Kasumi-1 (cell line): ENCODE measurements at regions not wholly inside any gene's neighbourhood (a gene's known extent, or its start where the extent isn't known, plus 50 kb on each side); places are given as distances from the start of the nearest gene placed in this dataset.

Experiments used
- DNase-seq, 2 experiments: peaks; one replicate each; lab custom pipeline; 2025; lab: John Stamatoyannopoulos, UW

DNA sequence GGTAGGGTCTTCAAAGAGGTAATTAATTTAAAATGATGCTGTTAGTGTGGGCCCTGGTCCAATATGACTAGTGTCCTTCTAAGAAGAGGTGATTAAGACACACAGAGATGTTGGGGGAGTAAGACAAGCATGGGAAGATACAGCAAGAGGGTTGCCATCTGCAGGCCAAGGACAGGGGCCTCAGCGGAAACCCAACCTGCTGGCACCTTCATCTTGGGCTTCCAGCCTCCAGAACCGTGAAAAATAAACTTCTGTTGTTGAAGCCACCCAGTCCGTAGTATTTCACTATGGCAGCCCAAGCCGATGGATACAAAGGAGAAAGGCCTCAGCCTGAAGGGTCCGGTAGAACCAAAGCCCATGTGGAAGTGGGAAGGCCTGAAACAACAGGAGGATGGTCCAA, 161.7 kb upstream of the UBE2E1 start:
- DNase-seq, result no peak

DNA sequence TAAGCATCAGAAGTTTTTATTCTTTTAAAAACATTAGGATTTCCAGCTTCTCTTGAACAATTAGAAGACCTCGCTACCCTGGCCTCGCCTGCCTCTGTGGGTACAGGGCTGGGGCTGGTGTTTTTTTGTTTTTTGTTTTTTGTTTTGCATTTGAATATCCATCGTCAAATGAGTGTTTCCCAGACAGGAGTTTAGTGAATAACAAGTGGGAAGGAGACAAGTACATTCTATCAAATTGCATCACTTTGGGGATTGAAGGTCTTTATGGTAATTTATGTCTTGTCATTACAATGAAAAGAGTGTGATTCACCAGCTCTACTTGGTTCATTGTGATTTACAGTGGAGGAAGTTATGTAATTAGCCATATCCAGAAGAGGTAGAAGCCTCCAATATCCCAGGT, 161.1 kb upstream of the UBE2E1 start:
- DNase-seq, result no peak

DNA sequence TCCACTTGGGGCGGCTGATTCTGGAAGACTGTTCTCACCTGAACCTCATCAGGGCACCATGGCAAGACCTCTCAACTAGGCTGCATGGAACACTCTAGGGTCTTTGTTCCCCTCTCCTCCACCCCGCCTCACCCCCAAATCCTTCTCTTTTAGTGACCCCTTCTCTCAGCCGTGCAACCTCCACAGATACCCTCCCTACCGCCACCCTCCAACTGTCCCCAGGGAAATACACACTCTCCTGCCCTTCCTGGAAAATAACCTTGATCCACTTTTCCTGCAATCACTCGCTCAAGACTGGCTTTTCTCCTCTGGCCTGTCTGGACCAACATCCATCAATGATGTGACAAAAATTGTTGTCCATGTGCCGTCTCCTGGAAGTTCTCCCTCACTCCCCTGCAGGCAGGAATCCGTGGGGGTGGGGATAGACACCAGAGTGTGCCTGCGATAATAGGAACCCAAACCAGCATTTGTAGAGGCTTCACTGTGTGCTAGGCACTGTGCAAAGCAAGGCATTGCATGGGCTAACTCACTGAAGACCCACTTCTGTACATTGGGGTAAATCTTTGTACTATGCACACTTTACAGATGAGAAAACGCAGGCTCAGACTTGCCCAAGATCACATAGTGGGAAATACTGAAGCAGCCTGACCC, 160.1 kb upstream of the UBE2E1 start:
- no peak for DNase-seq

DNA sequence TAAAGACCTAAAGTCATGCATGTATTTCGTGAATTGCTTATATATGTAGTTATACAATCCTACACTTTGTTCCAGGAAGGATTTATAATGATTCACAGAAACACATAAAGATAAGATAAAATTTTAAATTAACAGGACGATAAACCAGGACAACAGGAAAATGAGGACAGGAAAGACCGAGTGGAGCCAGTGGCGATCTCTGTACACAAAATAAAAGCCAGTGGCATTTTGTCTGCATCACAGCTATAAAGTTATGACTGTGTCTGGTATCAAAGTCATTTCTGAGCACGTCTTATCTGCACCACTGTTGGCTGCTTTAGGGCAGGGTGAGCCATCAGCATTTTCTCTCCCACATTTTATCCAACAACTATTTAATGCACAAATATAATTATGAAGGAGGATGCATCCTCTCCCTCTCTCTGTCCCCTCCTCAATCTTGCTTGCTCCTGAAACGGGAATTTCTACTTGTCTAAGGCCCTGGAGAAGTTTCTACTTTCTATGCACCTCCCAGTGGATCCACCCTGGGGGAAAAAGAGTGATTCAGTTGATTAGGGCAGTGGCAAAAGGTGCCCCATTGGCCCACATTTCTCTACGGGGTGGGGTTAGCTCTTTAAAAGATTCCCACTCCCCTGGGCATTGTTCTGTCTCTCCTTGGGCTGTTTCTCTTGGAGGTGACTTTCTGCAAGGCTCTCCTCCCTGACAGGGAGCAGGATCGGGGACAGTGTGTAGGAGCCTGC, 159.4 kb upstream of the UBE2E1 start:
- DNase-seq, result no peak

DNA sequence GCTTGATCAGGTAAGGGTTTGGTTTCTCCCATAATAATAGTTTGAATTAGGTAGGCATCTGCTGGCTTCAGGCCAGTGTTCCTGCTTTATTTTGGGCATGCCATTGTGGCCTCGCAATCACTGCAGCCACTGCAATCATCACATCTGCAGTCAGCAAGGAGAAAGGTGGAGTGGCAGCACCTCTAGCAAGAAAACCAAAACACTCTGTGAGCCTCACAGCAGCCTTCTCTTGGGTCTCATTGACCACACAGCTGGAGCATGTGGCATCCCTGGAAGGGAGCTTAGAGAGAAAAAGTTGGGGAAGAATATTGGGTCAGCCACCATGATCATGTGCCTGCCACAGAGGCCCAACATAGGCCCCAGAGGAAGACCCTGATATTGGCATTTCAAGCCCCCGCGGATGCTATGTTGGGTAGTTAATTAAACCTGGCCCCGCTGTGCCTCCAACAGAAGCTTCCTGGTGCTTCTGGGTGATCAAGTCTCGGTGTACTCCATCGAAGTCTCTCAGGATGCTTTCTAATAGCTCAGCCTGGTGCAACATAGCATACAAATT, 158.0 kb upstream of the UBE2E1 start:
- DNase-seq, result no peak

DNA sequence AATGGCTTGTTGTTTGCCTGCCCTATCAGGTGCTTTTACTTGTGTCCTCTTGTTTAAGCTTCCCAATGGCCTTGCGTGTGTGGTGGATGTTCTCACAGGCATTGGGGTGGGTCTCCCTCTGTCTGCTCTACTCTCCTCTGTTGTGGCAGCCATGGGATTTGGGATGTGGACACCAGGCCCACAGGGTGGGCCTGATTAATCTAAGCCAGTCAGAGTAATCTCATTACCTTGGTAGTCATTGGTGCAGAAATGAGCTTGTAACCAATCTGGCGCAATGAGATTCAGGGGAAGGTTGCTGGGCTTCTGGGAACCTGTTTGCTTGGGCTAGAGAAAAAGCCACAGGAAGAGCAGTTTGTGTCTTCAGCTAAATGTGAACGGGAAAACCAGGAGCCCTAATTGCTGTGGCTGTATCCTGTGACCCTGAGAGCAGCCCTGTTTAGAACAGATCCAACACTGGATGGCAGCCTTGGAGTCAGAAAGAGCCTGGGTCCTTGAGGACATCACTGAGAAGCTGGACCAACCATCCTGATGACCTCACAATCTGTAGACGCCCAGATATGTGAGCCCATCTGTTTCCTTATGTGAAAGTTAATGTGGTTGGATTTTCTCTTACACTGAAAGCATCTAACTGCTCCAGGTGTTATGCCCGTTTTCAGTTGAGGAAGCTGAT, 157.3 kb upstream of the UBE2E1 start:
- no peak for DNase-seq

DNA sequence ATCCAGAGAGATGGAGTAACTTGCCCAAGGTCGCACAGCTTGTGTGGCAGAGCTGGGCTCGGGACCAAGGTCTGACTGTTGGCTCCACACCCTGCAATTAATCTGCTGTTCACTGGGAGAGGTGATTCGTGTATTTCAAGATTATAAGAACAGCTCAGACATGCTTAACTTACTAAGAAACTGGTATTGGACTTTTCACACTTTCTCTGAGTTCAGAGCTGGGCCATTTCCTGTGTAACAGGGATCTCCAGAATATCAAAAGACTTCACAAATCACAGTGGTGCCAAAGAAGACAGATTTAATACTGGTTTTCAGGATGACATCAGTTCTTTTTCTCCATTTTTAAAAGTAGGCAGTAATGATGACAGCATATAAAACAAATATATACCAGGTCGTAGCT, 156.8 kb upstream of the UBE2E1 start:
- no peak for DNase-seq

DNA sequence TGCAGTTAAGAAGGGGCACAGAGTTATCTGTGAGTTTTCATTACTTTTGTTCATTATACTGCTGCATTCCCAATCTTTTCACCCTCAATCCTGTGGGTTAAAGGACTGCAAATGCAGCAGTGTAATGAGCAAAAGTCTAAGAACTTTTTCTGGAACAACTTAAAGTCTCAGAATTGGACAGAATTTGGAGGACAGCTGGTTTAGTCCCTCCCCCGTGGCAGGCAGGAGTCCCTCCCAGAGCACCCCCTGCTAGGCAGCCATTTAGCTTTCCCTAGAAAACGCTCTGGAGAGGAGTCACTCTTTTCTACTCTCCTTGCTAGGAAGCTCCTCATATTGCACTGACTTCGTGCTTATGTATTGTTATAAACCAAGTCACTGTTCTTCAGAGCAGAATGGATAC, 156.3 kb upstream of the UBE2E1 start:
- DNase-seq, result no peak

DNA sequence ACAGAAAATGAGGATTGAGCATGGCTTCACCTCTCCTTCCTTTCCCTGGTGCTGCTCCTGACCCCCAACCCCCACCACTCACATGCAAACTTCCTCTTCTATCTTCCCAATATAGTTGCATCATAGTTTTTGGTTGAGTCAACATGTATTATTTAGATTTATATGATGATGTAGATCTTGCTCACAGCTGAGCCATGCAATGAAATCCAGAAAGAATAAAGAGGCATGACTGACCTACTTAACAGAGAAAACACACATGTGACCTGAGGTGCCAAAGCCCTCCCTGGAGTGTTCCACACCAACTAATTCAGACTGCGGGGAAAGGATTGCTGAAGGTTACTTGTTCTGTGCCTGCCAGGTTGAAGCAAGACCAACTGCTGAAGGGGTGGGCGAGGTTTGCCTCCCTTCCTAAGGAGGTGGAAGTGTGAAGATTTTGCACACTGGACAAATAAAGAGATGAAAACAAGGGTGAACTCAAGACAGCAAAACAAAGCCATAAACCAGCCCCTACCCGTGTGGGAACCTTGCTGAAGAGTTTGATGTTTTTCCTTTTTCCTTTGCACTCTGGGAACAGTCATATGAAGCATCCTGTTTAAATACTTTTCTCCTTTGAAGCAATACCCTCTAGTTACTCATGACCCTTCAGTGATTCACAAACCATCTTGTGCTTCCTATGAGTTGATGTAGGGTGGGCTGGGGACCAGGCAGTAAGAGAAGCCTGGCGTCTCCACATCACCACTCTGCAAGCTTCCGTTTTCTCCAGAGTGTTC, 155.2 kb upstream of the UBE2E1 start:
- peak; percentile 10 to 20 for DNase-seq

DNA sequence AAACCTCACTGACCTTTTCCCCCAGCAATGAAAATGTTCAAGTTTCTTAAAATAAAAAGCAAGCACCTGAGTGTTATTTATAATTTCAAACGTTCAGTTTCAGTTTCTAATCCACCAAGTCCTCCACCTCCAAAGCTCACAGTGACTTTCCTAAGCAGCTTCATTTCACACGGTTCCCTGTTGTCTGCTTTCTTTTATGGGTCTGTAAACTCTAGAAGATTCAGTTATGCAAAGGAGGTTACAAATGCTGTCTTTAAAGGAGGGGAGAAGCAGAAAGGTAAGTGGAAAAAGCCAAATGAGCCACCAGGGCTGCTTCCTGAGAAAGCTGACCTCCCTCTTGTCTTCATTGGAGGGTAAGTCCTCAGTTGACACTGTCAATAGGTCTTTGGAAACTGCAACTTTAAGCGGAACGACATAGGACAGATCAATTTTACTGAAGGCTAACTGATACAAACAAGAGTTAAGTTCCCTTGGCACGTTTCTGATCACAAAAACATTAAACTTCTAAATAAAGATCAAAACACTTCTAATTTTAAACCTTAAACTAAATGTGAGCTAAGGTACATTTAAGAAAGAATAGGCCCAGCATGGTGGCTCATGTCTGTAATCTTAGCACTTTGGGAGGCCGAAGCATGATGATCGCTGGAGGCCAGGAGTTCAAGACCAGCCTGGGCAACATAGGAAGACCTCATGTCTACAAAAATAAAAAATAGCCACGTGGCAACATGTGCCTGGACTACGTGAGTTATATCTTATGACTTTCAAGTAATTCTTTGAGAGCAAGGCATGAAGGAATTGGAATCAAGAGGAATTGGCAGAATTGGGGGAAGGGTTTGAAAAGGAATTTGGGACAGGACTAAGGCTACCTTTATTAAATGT, 151.9 kb upstream of the UBE2E1 start:
- DNase-seq, result no peak

DNA sequence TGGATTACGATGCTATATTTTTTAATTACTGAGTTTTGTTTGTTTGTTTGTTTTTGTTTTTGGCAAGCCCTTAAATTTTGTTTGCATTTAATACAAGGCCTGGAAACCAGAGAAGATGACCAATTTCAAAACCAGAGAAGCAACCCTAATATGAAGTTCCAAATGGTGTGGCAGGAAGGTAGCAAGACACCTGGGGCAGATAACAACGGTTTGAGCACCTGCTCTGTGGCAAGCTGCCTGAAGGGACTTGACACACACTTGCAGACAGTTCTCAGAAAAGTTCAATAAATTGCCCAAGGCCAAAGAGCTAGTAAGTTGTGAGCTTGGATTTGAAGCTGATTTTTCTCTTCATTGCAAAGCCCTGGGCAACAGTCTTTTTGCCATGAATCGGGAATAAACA, 151.2 kb upstream of the UBE2E1 start:
- no peak for DNase-seq

DNA sequence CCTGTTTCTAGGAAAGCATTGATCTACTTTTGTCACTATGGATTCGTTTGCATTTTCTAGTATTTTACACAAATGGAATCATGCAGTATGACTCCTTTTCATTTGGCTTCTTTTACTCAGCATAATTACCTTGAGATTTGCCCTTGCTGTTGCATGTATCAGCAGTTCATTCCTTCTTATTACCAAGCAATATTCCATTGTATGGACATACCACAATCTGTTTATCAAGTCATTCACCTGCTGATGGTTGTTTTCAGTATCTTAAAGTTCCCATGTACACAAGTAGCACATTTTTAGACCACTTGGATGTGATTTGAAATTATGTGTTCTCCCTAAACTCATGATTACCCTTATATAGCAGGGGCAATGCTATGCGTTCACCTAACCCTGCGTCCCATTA, 150.0 kb upstream of the UBE2E1 start:
- DNase-seq, result no peak

DNA sequence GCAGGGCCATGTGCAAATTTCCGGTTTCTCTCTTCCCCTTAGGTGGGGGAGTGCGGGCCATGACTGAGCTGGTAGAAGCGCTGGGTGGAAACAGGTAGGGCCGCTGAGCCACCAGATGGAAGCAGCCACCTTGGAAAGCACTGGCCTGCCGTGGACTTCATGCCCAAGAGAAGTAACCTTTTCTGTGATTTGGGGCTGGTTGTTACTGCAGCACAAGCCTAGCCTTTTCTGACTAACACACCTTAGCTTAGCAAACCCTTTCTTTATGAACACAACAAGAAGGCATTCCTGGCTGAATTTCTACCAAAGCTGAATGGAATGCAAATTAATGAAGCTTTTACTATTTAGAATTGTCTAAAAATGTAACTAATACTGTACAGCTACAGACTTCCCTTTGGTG, 149.6 kb upstream of the UBE2E1 start:
- no peak for DNase-seq

DNA sequence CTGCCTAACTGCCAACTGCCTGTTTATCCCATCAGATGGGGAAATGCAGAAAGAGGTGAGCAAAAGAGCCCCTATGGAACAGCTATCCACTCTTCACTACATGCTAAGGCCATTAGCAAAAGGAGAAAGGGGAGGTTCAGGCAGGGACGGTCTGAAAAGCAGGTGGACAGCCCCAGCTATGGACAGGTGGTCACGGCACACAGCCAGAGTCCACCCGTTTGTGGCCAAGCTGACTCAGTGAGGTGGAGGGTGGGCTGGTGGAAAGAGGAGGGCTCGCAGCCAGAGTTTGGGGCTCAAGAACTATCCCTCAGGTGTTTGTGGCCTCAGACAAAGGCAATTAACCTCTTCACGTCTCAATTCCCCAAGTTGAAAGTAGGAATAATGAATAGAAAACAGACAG, 148.9 kb upstream of the UBE2E1 start:
- no peak for DNase-seq

DNA sequence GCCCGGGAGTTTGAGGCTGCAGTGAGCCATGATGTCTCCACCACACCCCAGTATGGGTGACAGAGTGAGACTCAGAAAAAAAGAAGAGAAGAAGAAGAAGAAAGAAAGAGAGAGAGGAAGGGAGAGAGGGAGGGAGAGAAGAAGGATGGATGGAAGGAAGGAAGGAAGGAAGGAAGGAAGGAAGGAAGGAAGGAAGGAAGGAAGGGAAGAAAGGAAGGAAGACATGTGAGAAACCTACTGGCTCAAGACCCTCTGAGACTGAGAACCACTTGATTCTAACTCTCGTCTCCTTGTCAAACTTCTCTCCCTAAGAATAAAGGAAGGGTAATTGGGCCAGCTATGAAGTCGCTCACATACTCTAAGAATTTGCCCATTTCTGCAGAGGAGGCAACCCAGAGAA, 148.1 kb upstream of the UBE2E1 start:
- no peak for DNase-seq

DNA sequence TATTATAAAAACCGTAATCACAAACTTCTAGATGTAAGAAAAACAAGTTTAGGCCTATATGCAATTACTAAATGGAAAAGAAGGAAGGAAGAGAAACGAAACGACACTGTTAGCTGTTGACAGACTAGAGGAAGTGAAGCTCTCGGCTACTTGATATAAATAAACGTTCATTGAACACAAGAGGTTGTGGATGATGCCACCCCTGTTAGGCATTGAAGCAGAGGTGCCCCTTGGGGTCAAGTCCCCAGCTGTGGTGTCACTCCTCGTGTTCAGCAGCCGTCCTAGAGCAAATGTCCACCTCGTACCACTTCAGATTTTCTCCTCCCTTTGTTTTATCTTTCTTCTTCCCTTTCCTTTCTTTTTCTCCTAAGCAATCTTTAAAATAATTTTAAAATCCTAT, 146.5 kb upstream of the UBE2E1 start:
- peak; percentile 71 to 82 for DNase-seq

DNA sequence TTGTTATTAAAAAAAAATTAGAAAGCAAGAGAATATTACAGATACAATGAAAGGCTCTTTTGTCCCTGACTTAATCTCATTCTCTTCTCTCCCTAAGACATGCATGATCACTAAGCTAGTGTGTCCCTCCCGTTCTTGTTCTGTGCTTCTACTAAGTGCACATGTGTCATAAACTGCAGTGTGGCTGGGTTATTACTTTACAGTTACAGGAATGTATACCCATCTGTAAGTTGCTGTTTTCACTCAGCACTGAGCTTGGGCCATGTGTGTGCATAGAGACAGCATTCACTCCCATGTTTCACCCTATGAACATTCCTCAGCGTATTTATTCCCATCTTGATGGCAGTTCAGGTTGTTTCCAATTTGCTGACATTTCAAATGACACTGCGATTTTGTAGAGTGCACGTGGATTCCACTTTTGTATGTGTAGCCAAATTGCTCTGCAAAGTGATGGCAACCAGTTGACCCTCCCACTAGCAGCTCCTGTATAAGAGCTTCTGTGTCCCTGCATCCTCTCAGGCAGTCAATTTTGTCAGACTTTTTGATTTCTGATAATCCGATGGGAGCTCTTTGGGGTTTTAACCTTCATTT, 145.8 kb upstream of the UBE2E1 start:
- peak; percentile 22 to 39 for DNase-seq

DNA sequence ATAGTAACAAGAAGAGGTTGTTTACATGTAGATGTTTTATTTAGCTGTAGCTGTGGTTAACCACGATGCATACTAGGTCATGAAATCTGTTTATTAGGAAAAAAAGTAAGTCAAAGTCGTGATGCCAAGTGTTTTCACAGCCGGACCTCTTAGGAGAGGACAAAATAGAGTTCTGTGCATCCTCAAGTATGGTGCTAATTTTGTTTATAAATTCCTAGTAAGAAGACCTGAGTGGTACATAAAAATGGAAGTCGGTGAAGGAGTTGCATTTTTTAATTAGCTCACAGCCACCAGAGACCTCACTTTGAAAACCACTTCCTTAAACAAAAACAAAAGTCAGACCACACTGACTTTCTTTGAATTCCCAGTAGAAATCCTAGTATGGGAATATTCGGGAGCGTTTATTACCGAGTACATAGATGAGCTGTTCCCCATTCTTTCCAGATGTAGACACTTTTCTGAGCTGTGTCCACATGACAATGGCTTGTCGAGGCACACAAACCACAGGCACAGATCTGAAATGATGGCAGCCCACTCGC, 143.6 kb upstream of the UBE2E1 start:
- peak; percentile 7 to 17 for DNase-seq

DNA sequence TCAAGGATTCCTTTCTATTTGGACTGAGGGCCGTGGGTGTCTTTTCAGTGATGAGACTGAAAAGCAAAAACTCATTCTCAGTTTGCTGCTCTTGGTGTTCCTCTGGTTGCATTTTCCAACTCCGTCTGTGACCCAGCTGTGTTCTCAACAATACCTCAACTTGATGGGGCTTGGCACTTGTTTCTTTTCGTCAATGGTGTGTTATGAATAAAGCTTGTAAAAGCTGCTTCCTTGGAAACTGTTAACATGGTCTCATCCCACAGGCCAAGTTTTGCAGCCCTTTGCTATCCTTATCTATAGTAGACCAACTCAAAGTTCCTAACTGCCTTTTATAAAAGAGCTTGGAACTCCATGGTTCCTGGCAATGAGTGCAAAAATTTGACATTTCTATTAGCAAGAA, 142.5 kb upstream of the UBE2E1 start:
- no peak for DNase-seq

DNA sequence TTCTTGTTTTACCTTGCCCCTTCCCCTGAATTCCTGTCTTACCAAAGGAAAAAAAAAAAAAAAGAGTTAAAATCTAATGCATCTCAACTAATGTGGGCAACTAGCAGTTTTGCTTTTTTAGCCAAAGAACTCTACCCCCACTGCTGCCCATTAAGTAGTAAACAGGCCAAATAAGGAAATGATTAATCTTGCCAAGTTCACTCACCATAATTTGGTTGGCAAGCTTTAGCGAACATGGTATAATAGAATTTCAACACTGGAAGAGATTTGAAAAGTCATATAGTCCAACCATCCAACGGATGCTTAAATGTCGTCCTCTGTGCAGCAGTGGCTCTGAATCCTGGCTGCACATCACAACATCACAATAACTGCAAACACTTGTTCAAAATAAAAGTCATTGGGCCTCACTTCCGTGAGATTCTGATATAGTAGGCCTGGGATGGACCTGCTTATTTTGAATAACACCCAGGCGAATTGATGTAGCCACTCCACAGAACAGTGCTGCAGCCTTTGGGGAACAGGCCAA, 142.0 kb upstream of the UBE2E1 start:
- no peak for DNase-seq
